Fibroblast of lung (primary cell): ENCODE measurements at regions not wholly inside any gene's neighbourhood (a gene's known extent, or its start where the extent isn't known, plus 50 kb on each side); places are given as distances from the start of the nearest gene placed in this dataset.

Source experiments
- DNase-seq, 2 donors: peaks; one replicate each; pipeline versions ENCODE4 v3.0.0 to v3.0.0-alpha.2; 2010; ENCODE audit warnings: low read depth in 2 of 2
- H2AFZ ChIP-seq: 2 replicates; pipeline ENCODE4 v1.5.1; 2012; ENCODE audit warnings: low read length, control low read depth, inconsistent platforms
- H3K27ac ChIP-seq: 2 replicates; pipeline ENCODE4 v1.5.1; 2011; ENCODE audit warnings: low read length, control low read depth; ENCODE audit not compliant: insufficient read depth
- H3K27me3 ChIP-seq: 2 replicates; pipeline ENCODE4 v1.5.1; 2011; ENCODE audit warnings: mild to moderate bottlenecking, low read length; ENCODE audit not compliant: control insufficient read depth, insufficient read depth
- H3K36me3 ChIP-seq: 2 replicates; pipeline ENCODE4 v1.5.1; 2011; ENCODE audit warnings: low read length; ENCODE audit not compliant: control insufficient read depth, insufficient read depth
- H3K4me1 ChIP-seq: 2 replicates; pipeline ENCODE4 v1.5.1; 2011; ENCODE audit warnings: low read length; ENCODE audit not compliant: control insufficient read depth, insufficient read depth; ENCODE audit errors: extremely low read depth
- H3K4me2 ChIP-seq: 2 replicates; pipeline ENCODE4 v1.5.1; 2011; ENCODE audit warnings: low read length, control low read depth; ENCODE audit not compliant: insufficient read depth; ENCODE audit errors: extremely low read depth
- H3K4me3 ChIP-seq, 4 experiments: fragments of 200-600 bp in 1 of 4; sonication (generic) in 1 of 4; replicated peaks in 1 of 4; 2 replicates each; pipeline ENCODE4 v1.5.1; 2011 to 2016; ENCODE audit warnings: low read length in 4 of 4, low read depth in 3 of 4, mild to moderate bottlenecking in 3 of 4, control low read depth in 2 of 4, inconsistent platforms in 1 of 4, mixed read lengths in 1 of 4; ENCODE audit not compliant: insufficient read depth in 1 of 4; ENCODE audit errors: control extremely low read depth in 1 of 4
- H3K79me2 ChIP-seq: 2 replicates; pipeline ENCODE4 v1.5.1; 2012; ENCODE audit warnings: mild to moderate bottlenecking, low read length, inconsistent platforms; ENCODE audit not compliant: control insufficient read depth, insufficient read depth
- H3K9ac ChIP-seq: 2 replicates; pipeline ENCODE4 v1.5.1; 2011; ENCODE audit warnings: mild to moderate bottlenecking, low read length, control low read depth; ENCODE audit not compliant: insufficient read depth
- H3K9me3 ChIP-seq: 2 replicates; pipeline ENCODE4 v1.5.1; 2012; ENCODE audit warnings: low read depth, low read length; ENCODE audit not compliant: control insufficient read depth, insufficient read depth
- H4K20me1 ChIP-seq: 2 replicates; pipeline ENCODE4 v1.5.1; 2011; ENCODE audit warnings: low read length; ENCODE audit not compliant: control insufficient read depth, insufficient read depth; ENCODE audit errors: extremely low read depth
- CTCF ChIP-seq, 2 donors: IDR thresholded peaks in 1 of 2; conservative IDR thresholded peaks in 1 of 2; 1 replicate in 1 of 2; 2 replicates in 1 of 2; pipeline ENCODE4 v1.5.1; 2011 to 2012; ENCODE audit warnings: low read length in 2 of 2, control low read depth in 1 of 2, inconsistent platforms in 1 of 2, low read depth in 1 of 2, mild to moderate bottlenecking in 1 of 2
- EZH2 ChIP-seq: IDR thresholded peaks from 2 replicates; pipeline ENCODE4 v1.5.1; 2012; ENCODE audit warnings: low read length, control low read depth, mild to moderate bottlenecking; ENCODE audit errors: missing control alignments

- Histone ChIP-seq H3K4me1 (no peaks in the 10 kb centered on the region), H3K27me3 (no peaks in the 10 kb centered on the region), H3K9me3 (no peaks in the 10 kb centered on the region), H3K4me3 (no peak overlapping the region), H3K36me3 (no peaks in the 10 kb centered on the region), H3K27ac (no peak overlapping the region), H2AFZ (no peak overlapping the region), H3K9ac (peak overlapping the region; percentile 7), H3K79me2 (no peaks in the 10 kb centered on the region), H4K20me1 (no peaks in the 10 kb centered on the region), H3K4me2 (no peak overlapping the region)
- TF ChIP-seq CTCF (conservative IDR thresholded peaks at IDR 0.05 in 1 of 2, IDR thresholded peaks at IDR 0.05 in 1 of 2; ENCODE audit: low read depth in 1 of 2, low read length in 2 of 2), result no peak
- no peak for TF ChIP-seq EZH2
- DNase-seq, result no peak
Observed at GRCh38 chr2:11901351-11902069, 155.1 kb downstream of the LPIN1 start.

- Histone ChIP-seq H2AFZ (no peak overlapping the region), H3K79me2 (no peaks in the 10 kb centered on the region), H4K20me1 (no peaks in the 10 kb centered on the region), H3K9ac (no peak overlapping the region), H3K4me1 (no peaks in the 10 kb centered on the region), H3K4me2 (no peak overlapping the region), H3K27ac (no peak overlapping the region), H3K36me3 (no peaks in the 10 kb centered on the region), H3K9me3 (no peaks in the 10 kb centered on the region), H3K4me3 (no peak overlapping the region), H3K27me3 (no peaks in the 10 kb centered on the region)
- no peak for DNase-seq
- no peak for TF ChIP-seq CTCF (conservative IDR thresholded peaks at IDR 0.05 in 1 of 2, IDR thresholded peaks at IDR 0.05 in 1 of 2; ENCODE audit: low read depth in 1 of 2, low read length in 2 of 2)
- TF ChIP-seq EZH2, result no peak
Observed at GRCh38 chr2:11903085-11903606, 156.7 kb downstream of the LPIN1 start.

GRCh38 chr2:11904029-11904428 lies 157.6 kb downstream of the LPIN1 start:
- Histone ChIP-seq H4K20me1 (no peaks in the 10 kb centered on the region), H2AFZ (no peak overlapping the region), H3K36me3 (no peaks in the 10 kb centered on the region), H3K4me2 (no peak overlapping the region), H3K4me1 (no peaks in the 10 kb centered on the region), H3K79me2 (no peaks in the 10 kb centered on the region), H3K27ac (no peak overlapping the region), H3K9me3 (no peaks in the 10 kb centered on the region), H3K9ac (no peak overlapping the region), H3K4me3 (no peak overlapping the region), H3K27me3 (no peaks in the 10 kb centered on the region)
- no peak for DNase-seq
- no peak for TF ChIP-seq EZH2
- TF ChIP-seq CTCF (conservative IDR thresholded peaks at IDR 0.05 in 1 of 2, IDR thresholded peaks at IDR 0.05 in 1 of 2; ENCODE audit: low read depth in 1 of 2, low read length in 2 of 2), result no peak
